ENCODE measurements at regions not wholly inside any gene's neighbourhood (a gene's known extent, or its start where the extent isn't known, plus 50 kb on each side); places are given as distances from the start of the nearest gene placed in this dataset.

- no peak for DNase-seq (ENCODE audit: low read depth, low spot score)
- TF ChIP-seq POLR2AphosphoS5 (IDR thresholded peaks at IDR 0.05; ENCODE audit: borderline replicate concordance, low read depth, low read length) = no peak
- TF ChIP-seq EZH2 (IDR thresholded peaks at IDR 0.05) = no peak
- no peak for TF ChIP-seq FOXP2 (optimal IDR thresholded peaks at IDR 0.05; ENCODE audit: control extremely low read depth, extremely low read length, insufficient read depth)
Observed at GRCh38 chr5:143752165-143752850, 59.7 kb upstream of the HMHB1 start.

GRCh38 chr5:143751342-143751741, 60.6 kb upstream of the HMHB1 start:
- H3K27ac ChIP-seq = no peak overlapping the region
- no peak overlapping the region for H3K9ac ChIP-seq (ENCODE audit: insufficient read length)
- H3K4me3 ChIP-seq = no peak overlapping the region
- TF ChIP-seq POLR2AphosphoS5 (IDR thresholded peaks at IDR 0.05; ENCODE audit: borderline replicate concordance, low read depth, low read length) = no peak
- TF ChIP-seq EZH2 (IDR thresholded peaks at IDR 0.05) = no peak
- no peak for TF ChIP-seq FOXP2 (optimal IDR thresholded peaks at IDR 0.05; ENCODE audit: control extremely low read depth, extremely low read length, insufficient read depth)
- no peaks in the 10 kb centered on the region for H3K36me3 ChIP-seq (ENCODE audit: insufficient read depth, low read length)
- H3K9me3 ChIP-seq (ENCODE audit: low read depth, low read length) = no peaks in the 10 kb centered on the region
- DNase-seq (ENCODE audit: low read depth, low spot score) = no peak

More at GRCh38 chr5:143752165-143752850, 59.7 kb upstream of the HMHB1 start:
- Histone ChIP-seq H3K4me3 (no peak overlapping the region), H3K9ac (ENCODE audit: insufficient read length) (no peak overlapping the region), H3K27ac (no peak overlapping the region), H3K36me3 (ENCODE audit: insufficient read depth, low read length) (no peaks in the 10 kb centered on the region), H3K9me3 (ENCODE audit: low read depth, low read length) (no peaks in the 10 kb centered on the region)

GRCh38 chr5:143749581-143750205, 62.3 kb upstream of the HMHB1 start:
- H3K4me3 ChIP-seq = no peak overlapping the region
- no peak overlapping the region for H3K9ac ChIP-seq (ENCODE audit: insufficient read length)
- H3K27ac ChIP-seq = no peak overlapping the region
- no peaks in the 10 kb centered on the region for H3K36me3 ChIP-seq (ENCODE audit: insufficient read depth, low read length)
- DNase-seq (ENCODE audit: low read depth, low spot score) = no peak
- H3K9me3 ChIP-seq (ENCODE audit: low read depth, low read length) = no peaks in the 10 kb centered on the region
- TF ChIP-seq FOXP2 (optimal IDR thresholded peaks at IDR 0.05; ENCODE audit: control extremely low read depth, extremely low read length, insufficient read depth) (no peak), POLR2AphosphoS5 (IDR thresholded peaks at IDR 0.05; ENCODE audit: borderline replicate concordance, low read depth, low read length) (no peak), EZH2 (IDR thresholded peaks at IDR 0.05) (no peak)

- no peak for TF ChIP-seq FOXP2 (optimal IDR thresholded peaks at IDR 0.05; ENCODE audit: control extremely low read depth, extremely low read length, insufficient read depth)
- no peak for TF ChIP-seq EZH2 (IDR thresholded peaks at IDR 0.05)
- no peak for TF ChIP-seq POLR2AphosphoS5 (IDR thresholded peaks at IDR 0.05; ENCODE audit: borderline replicate concordance, low read depth, low read length)
- H3K27ac ChIP-seq = no peak overlapping the region
- no peak for DNase-seq (ENCODE audit: low read depth, low spot score)
- H3K4me3 ChIP-seq = no peak overlapping the region
- H3K36me3 ChIP-seq (ENCODE audit: insufficient read depth, low read length) = no peaks in the 10 kb centered on the region
- no peak overlapping the region for H3K9ac ChIP-seq (ENCODE audit: insufficient read length)
- no peaks in the 10 kb centered on the region for H3K9me3 ChIP-seq (ENCODE audit: low read depth, low read length)
Observed at GRCh38 chr5:143748516-143748915, 63.4 kb upstream of the HMHB1 start.

GRCh38 chr5:143742951-143743350, 69.0 kb upstream of the HMHB1 start:
- Histone ChIP-seq H3K9me3 (ENCODE audit: low read depth, low read length) (no peaks in the 10 kb centered on the region), H3K27ac (no peak overlapping the region), H3K4me3 (no peak overlapping the region), H3K36me3 (ENCODE audit: insufficient read depth, low read length) (no peaks in the 10 kb centered on the region), H3K9ac (ENCODE audit: insufficient read length) (no peak overlapping the region)
- no peak for DNase-seq (ENCODE audit: low read depth, low spot score)
- TF ChIP-seq FOXP2 (optimal IDR thresholded peaks at IDR 0.05; ENCODE audit: control extremely low read depth, extremely low read length, insufficient read depth) (no peak), EZH2 (IDR thresholded peaks at IDR 0.05) (no peak), POLR2AphosphoS5 (IDR thresholded peaks at IDR 0.05; ENCODE audit: borderline replicate concordance, low read depth, low read length) (no peak)

- Histone ChIP-seq H3K27ac (no peak overlapping the region), H3K9me3 (ENCODE audit: low read depth, low read length) (no peaks in the 10 kb centered on the region), H3K4me3 (no peak overlapping the region), H3K36me3 (ENCODE audit: insufficient read depth, low read length) (no peaks in the 10 kb centered on the region), H3K9ac (ENCODE audit: insufficient read length) (no peak overlapping the region)
- no peak for DNase-seq (ENCODE audit: low read depth, low spot score)
- no peak for TF ChIP-seq EZH2 (IDR thresholded peaks at IDR 0.05)
- TF ChIP-seq POLR2AphosphoS5 (IDR thresholded peaks at IDR 0.05; ENCODE audit: borderline replicate concordance, low read depth, low read length) = no peak
- TF ChIP-seq FOXP2 (optimal IDR thresholded peaks at IDR 0.05; ENCODE audit: control extremely low read depth, extremely low read length, insufficient read depth) = no peak
Observed at GRCh38 chr5:143741421-143741820, 70.5 kb upstream of the HMHB1 start.

- Histone ChIP-seq H3K9ac (ENCODE audit: insufficient read length) (no peak overlapping the region), H3K36me3 (ENCODE audit: insufficient read depth, low read length) (no peaks in the 10 kb centered on the region), H3K4me3 (no peak overlapping the region), H3K27ac (no peak overlapping the region), H3K9me3 (ENCODE audit: low read depth, low read length) (no peaks in the 10 kb centered on the region)
- DNase-seq (ENCODE audit: low read depth, low spot score) = no peak
- no peak for TF ChIP-seq EZH2 (IDR thresholded peaks at IDR 0.05)
- no peak for TF ChIP-seq POLR2AphosphoS5 (IDR thresholded peaks at IDR 0.05; ENCODE audit: borderline replicate concordance, low read depth, low read length)
- no peak for TF ChIP-seq FOXP2 (optimal IDR thresholded peaks at IDR 0.05; ENCODE audit: control extremely low read depth, extremely low read length, insufficient read depth)
Observed at GRCh38 chr5:143740956-143741355, 71.0 kb upstream of the HMHB1 start.

- H3K9me3 ChIP-seq (ENCODE audit: low read depth, low read length) = no peaks in the 10 kb centered on the region
- no peak for TF ChIP-seq EZH2 (IDR thresholded peaks at IDR 0.05)
- TF ChIP-seq POLR2AphosphoS5 (IDR thresholded peaks at IDR 0.05; ENCODE audit: borderline replicate concordance, low read depth, low read length) = no peak
- TF ChIP-seq FOXP2 (optimal IDR thresholded peaks at IDR 0.05; ENCODE audit: control extremely low read depth, extremely low read length, insufficient read depth) = no peak
- no peak overlapping the region for H3K27ac ChIP-seq
- no peak overlapping the region for H3K4me3 ChIP-seq
- no peak for DNase-seq (ENCODE audit: low read depth, low spot score)
- H3K9ac ChIP-seq (ENCODE audit: insufficient read length) = no peak overlapping the region
- no peaks in the 10 kb centered on the region for H3K36me3 ChIP-seq (ENCODE audit: insufficient read depth, low read length)
Observed at GRCh38 chr5:143739746-143740145, 72.2 kb upstream of the HMHB1 start.

Data from SK-N-MC (cell line).